WERI-Rb-1 (cell line): ENCODE measurements at regions not wholly inside any gene's neighbourhood (a gene's known extent, or its start where the extent isn't known, plus 50 kb on each side); places are given as distances from the start of the nearest gene placed in this dataset.

Experiments used
- DNase-seq: peaks from one replicate; pipeline ENCODE4 v3.0.0-alpha.2; 2020
- H3K27ac ChIP-seq: fragments of 250-450 bp; sonication (Bioruptor Pico); 2 replicates; pipeline ENCODE4 v1.5.1; 2020; ENCODE audit warnings: mild to moderate bottlenecking, moderate library complexity
- H3K27me3 ChIP-seq: fragments of 250-450 bp; sonication (Bioruptor Pico); 2 replicates; pipeline ENCODE4 v1.5.1; 2021; ENCODE audit warnings: mild to moderate bottlenecking, low read depth, moderate library complexity; ENCODE audit not compliant: insufficient read depth, severe bottlenecking
- H3K36me3 ChIP-seq: fragments of 250-450 bp; sonication (Bioruptor Pico); 2 replicates; pipeline ENCODE4 v1.5.1; 2020; ENCODE audit warnings: mild to moderate bottlenecking, moderate library complexity
- H3K4me3 ChIP-seq: 2 replicates; pipeline ENCODE4 v1.5.1; 2011; ENCODE audit warnings: low read depth, mild to moderate bottlenecking, control low read depth, low read length
- H3K9me3 ChIP-seq: fragments of 250-450 bp; sonication (Bioruptor Pico); 2 replicates; pipeline ENCODE4 v1.5.1; 2021; ENCODE audit warnings: mild to moderate bottlenecking, moderate library complexity; ENCODE audit not compliant: severe bottlenecking
- TF ChIP-seq, protein P1 (sequence below): IDR thresholded peaks from 2 replicates; pipeline ENCODE4 v1.5.1; 2011; ENCODE audit warnings: low read depth, mild to moderate bottlenecking, control low read depth, inconsistent platforms, low read length

DNA sequence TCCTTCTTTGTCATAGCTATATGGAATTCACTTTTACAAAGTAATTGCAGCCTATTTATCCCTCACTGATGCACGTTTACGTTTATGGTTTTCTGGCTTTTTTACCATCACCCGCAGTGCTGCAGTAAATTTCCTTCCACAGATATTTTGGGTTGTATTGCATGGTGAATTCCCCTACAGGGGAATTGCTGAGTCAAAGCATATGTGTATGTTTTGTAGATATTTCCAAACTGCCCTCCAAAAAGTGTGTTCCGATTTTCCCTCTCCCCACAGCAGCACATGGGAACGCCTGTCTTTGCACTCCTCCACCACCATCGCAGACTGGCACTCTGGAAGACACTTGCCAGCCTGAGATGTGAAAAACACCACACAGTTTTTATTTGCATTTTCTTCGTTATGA, 80.6 kb upstream of the UXS1 start:
- DNase-seq = no peak
- H3K4me3 ChIP-seq = no peak overlapping the region
- no peaks in the 10 kb centered on the region for H3K27me3 ChIP-seq
- no peaks in the 10 kb centered on the region for H3K9me3 ChIP-seq
- no peaks in the 10 kb centered on the region for H3K36me3 ChIP-seq
- TF ChIP-seq, protein P1, sequence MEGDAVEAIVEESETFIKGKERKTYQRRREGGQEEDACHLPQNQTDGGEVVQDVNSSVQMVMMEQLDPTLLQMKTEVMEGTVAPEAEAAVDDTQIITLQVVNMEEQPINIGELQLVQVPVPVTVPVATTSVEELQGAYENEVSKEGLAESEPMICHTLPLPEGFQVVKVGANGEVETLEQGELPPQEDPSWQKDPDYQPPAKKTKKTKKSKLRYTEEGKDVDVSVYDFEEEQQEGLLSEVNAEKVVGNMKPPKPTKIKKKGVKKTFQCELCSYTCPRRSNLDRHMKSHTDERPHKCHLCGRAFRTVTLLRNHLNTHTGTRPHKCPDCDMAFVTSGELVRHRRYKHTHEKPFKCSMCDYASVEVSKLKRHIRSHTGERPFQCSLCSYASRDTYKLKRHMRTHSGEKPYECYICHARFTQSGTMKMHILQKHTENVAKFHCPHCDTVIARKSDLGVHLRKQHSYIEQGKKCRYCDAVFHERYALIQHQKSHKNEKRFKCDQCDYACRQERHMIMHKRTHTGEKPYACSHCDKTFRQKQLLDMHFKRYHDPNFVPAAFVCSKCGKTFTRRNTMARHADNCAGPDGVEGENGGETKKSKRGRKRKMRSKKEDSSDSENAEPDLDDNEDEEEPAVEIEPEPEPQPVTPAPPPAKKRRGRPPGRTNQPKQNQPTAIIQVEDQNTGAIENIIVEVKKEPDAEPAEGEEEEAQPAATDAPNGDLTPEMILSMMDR = no peak
- H3K27ac ChIP-seq = no peak overlapping the region

DNA sequence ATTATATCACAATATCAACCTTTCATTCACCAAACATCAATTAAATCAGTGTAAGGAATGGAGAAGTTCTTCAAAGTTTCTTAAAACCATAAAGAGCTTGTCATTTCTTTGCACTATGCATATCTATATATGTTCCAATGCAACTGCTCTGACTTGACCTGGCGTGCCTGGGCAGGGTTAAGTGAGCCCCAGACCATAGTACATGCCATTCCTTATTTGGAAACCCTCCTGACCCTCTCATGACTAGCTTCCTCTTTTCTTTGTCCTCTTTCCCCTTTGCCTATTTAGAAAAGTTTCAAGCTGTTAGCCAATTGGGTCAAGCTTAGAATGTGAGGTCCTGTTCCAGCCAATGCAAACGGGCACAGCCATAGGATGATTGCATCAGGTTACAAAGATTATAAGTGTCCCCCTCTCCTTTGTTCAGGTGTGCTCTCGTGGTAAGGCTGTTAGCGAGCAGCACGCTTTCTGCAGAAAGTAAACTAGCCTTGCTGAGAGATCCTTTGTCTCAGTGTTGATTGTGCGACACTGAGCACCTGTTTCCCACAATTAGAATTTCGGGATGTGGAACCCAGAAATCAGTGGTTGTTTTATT, 78.2 kb upstream of the UXS1 start:
- no peaks in the 10 kb centered on the region for H3K36me3 ChIP-seq
- DNase-seq = no peak
- TF ChIP-seq, protein P1 = no peak
- H3K4me3 ChIP-seq = no peak overlapping the region
- no peaks in the 10 kb centered on the region for H3K27me3 ChIP-seq
- H3K27ac ChIP-seq = no peak overlapping the region
- no peaks in the 10 kb centered on the region for H3K9me3 ChIP-seq

DNA sequence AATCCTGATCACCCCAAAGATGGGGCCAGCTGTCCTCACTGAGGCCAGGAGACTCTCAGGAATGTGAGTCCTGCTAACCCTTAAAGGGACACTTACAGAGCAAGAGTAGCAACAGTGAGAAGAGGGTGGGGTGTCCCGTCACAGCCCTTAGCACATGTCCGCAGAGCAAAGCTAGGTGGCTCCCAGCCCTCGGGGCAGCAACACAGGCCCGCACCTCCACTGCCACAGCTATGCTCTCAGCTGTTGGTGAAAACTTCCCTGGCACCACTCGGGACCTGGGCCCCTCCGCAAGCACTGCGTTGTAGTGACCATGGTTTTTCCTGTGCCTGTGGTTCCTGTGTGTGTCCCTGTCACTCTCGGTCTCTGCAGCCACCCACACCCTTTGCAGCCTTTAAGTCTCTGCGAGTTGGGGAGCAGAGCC, 76.4 kb upstream of the UXS1 start:
- no peak overlapping the region for H3K4me3 ChIP-seq
- H3K27me3 ChIP-seq = no peaks in the 10 kb centered on the region
- H3K27ac ChIP-seq = no peak overlapping the region
- TF ChIP-seq, protein P1 = no peak
- DNase-seq = no peak
- H3K9me3 ChIP-seq = no peaks in the 10 kb centered on the region
- H3K36me3 ChIP-seq = no peaks in the 10 kb centered on the region

DNA sequence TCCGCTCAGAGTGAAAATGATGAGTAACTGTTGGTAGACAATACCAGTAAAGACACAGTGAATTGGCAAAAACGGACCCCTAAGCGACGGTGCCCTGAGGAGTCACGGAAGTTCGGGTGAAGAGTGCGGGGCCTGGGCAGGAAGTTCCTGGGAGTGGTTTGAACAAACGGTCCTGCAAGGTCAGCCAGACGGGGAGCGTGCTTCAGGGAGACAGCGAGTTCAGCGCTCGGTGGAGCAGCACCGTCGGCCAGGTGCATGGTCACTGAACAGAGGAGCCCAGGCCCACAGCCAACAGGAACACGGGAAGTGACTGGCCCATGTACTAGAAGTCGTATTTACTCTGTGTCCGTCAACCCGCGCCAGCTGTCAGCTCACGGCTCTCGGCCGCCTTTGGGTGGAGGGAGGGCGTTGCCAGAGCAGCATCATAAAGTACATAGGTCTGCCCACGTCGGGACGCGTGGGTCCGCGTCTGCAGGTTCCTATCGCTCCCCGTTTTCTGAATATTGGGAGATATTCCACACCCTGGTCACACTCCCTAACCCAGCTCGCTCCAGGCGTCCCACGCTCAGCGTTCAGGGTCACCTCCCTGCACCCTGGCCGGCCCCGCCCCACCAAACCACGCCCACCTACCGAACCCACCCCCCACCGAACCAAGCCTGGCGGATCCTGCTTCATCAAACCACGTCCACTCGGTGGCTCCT, 75.6 kb upstream of the UXS1 start:
- Histone ChIP-seq H3K9me3 (no peaks in the 10 kb centered on the region), H3K4me3 (no peak overlapping the region), H3K27ac (no peak overlapping the region), H3K27me3 (no peaks in the 10 kb centered on the region), H3K36me3 (no peaks in the 10 kb centered on the region)
- no peak for DNase-seq
- TF ChIP-seq, protein P1 = no peak

DNA sequence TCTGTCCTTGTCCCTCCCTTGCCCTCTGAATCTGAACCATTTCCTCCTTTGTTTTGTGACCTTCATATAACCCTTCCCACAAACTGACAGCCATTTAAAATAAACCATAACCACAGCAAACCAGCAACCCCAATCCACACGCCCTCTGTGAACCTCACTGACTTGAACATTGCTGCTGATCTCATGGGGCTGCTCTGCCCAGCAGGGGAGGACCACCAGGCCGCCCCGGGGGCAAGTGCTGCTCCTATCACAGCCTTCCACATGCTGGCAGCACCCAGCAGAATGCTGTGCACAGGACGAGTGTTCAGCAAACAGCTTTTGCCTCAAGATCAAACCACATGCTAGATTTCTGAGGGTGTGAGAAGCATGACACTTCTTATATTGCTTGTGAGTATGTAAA, 73.9 kb upstream of the UXS1 start:
- H3K27ac ChIP-seq = no peak overlapping the region
- H3K27me3 ChIP-seq = no peaks in the 10 kb centered on the region
- DNase-seq = no peak
- no peak overlapping the region for H3K4me3 ChIP-seq
- H3K36me3 ChIP-seq = no peaks in the 10 kb centered on the region
- TF ChIP-seq, protein P1 = no peak
- H3K9me3 ChIP-seq = no peaks in the 10 kb centered on the region
